Osteoblast (primary cell): ENCODE measurements at regions not wholly inside any gene's neighbourhood (a gene's known extent, or its start where the extent isn't known, plus 50 kb on each side); places are given as distances from the start of the nearest gene placed in this dataset.
"Not testable (repeated sequence)": the region's sequence is repeated elsewhere in the genome, so short reads cannot be mapped to it uniquely, and the experiment has no call there.

Source experiments
- DNase-seq: peaks from one replicate; pipeline ENCODE4 v3.0.0; 2011; ENCODE audit warnings: low spot score, mixed read lengths; ENCODE audit not compliant: insufficient read length; ENCODE audit errors: missing footprints
- H2AFZ ChIP-seq: 2 replicates; pipeline ENCODE4 v1.6.0; 2011; ENCODE audit warnings: mild to moderate bottlenecking, low read length
- H3K27ac ChIP-seq: 2 replicates; pipeline ENCODE4 v1.5.1; 2011; ENCODE audit warnings: mild to moderate bottlenecking, low read depth, low read length, moderate library complexity
- H3K27me3 ChIP-seq: 2 replicates; pipeline ENCODE4 v1.6.0; 2012; ENCODE audit warnings: mild to moderate bottlenecking, control low read depth, inconsistent platforms, low read length, moderate library complexity; ENCODE audit not compliant: insufficient read depth
- H3K36me3 ChIP-seq: 2 replicates; pipeline ENCODE4 v1.5.1; 2011; ENCODE audit warnings: mild to moderate bottlenecking, low read length, control low read depth, moderate library complexity; ENCODE audit not compliant: insufficient read depth
- H3K4me1 ChIP-seq: 2 replicates; pipeline ENCODE4 v1.5.1; 2011; ENCODE audit warnings: mild to moderate bottlenecking, low read length, control low read depth, moderate library complexity; ENCODE audit not compliant: insufficient read depth
- H3K4me2 ChIP-seq: 2 replicates; pipeline ENCODE4 v1.6.0; 2011; ENCODE audit warnings: mild to moderate bottlenecking, low read length; ENCODE audit not compliant: insufficient read depth
- H3K4me3 ChIP-seq: fragments of 200-600 bp; sonication (generic); 3 replicates; pipeline ENCODE4 v1.5.1; 2012; ENCODE audit warnings: mild to moderate bottlenecking, low read length, inconsistent platforms; ENCODE audit not compliant: insufficient read depth
- H3K79me2 ChIP-seq: 2 replicates; pipeline ENCODE4 v1.6.0; 2012; ENCODE audit warnings: mild to moderate bottlenecking, low read length, control low read depth, inconsistent platforms; ENCODE audit not compliant: insufficient read depth
- H3K9me3 ChIP-seq: 2 replicates; pipeline ENCODE4 v1.5.1; 2011; ENCODE audit warnings: low read depth, low read length, control low read depth
- H4K20me1 ChIP-seq: 2 replicates; pipeline ENCODE4 v1.6.0; 2012; ENCODE audit warnings: mild to moderate bottlenecking, low read length, control low read depth; ENCODE audit not compliant: insufficient read depth
- TF ChIP-seq, protein P1 (sequence below): IDR thresholded peaks from 2 replicates; pipeline ENCODE4 v1.5.1; 2011; ENCODE audit warnings: mild to moderate bottlenecking, low read depth, low read length, moderate library complexity; ENCODE audit errors: extremely low read depth

DNA sequence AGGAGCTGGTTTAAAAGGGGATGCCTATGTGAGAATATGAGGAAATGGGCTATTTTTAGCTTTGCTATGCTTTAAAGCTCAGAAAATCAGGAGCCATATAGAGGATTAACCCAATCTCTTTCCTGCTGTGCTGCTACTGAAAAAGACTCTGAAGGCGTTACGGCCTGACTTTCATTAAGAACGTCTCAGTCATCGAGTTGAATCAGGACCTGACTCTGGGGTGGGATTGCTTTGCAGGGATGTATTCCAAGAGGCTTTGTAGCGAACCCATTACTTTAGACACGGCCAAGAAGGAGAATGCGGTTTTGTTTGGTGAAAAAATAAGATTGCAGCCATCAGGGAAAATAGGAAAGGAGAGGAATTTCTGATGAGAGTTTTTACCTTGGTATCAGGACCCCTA is 426.9 kb downstream of the CCSER2 start:
- Histone ChIP-seq H2AFZ (no peak overlapping the region), H3K27me3 (no peaks in the 10 kb centered on the region), H3K4me1 (no peaks in the 10 kb centered on the region), H4K20me1 (no peaks in the 10 kb centered on the region), H3K36me3 (no peaks in the 10 kb centered on the region), H3K4me2 (no peak overlapping the region), H3K4me3 (no peak overlapping the region), H3K27ac (no peak overlapping the region), H3K9me3 (no peaks in the 10 kb centered on the region), H3K79me2 (no peaks in the 10 kb centered on the region)
- no peak for DNase-seq
- TF ChIP-seq, protein P1, sequence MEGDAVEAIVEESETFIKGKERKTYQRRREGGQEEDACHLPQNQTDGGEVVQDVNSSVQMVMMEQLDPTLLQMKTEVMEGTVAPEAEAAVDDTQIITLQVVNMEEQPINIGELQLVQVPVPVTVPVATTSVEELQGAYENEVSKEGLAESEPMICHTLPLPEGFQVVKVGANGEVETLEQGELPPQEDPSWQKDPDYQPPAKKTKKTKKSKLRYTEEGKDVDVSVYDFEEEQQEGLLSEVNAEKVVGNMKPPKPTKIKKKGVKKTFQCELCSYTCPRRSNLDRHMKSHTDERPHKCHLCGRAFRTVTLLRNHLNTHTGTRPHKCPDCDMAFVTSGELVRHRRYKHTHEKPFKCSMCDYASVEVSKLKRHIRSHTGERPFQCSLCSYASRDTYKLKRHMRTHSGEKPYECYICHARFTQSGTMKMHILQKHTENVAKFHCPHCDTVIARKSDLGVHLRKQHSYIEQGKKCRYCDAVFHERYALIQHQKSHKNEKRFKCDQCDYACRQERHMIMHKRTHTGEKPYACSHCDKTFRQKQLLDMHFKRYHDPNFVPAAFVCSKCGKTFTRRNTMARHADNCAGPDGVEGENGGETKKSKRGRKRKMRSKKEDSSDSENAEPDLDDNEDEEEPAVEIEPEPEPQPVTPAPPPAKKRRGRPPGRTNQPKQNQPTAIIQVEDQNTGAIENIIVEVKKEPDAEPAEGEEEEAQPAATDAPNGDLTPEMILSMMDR: no peak

GRCh38 chr10:84756653-84757052 is 428.3 kb downstream of the CCSER2 start:
- not testable (repeated sequence) for H4K20me1 ChIP-seq, H3K79me2 ChIP-seq, H3K9me3 ChIP-seq, H3K4me3 ChIP-seq, H3K27me3 ChIP-seq, H3K4me1 ChIP-seq, H2AFZ ChIP-seq, DNase-seq, H3K4me2 ChIP-seq, H3K27ac ChIP-seq, H3K36me3 ChIP-seq

GRCh38 chr10:84761994-84762614 is 433.7 kb downstream of the CCSER2 start:
- H4K20me1 ChIP-seq, H2AFZ ChIP-seq, DNase-seq, H3K27ac ChIP-seq, H3K4me2 ChIP-seq, H3K4me1 ChIP-seq, H3K9me3 ChIP-seq, H3K27me3 ChIP-seq, H3K79me2 ChIP-seq, H3K36me3 ChIP-seq, H3K4me3 ChIP-seq: not testable (repeated sequence)

- Histone ChIP-seq H3K4me1 (no peaks in the 10 kb centered on the region), H3K36me3 (no peaks in the 10 kb centered on the region), H2AFZ (no peak overlapping the region), H3K27ac (no peak overlapping the region), H3K79me2 (no peaks in the 10 kb centered on the region), H3K9me3 (no peaks in the 10 kb centered on the region), H3K27me3 (no peaks in the 10 kb centered on the region), H4K20me1 (no peaks in the 10 kb centered on the region), H3K4me3 (no peak overlapping the region), H3K4me2 (no peak overlapping the region)
- TF ChIP-seq, protein P1: no peak
- no peak for DNase-seq
Observed at GRCh38 chr10:84762754-84763394, 434.5 kb downstream of the CCSER2 start.

GRCh38 chr10:84763965-84764364 is 435.6 kb downstream of the CCSER2 start:
- Histone ChIP-seq H3K4me1 (no peaks in the 10 kb centered on the region), H3K4me2 (no peak overlapping the region), H2AFZ (no peak overlapping the region), H3K27me3 (no peaks in the 10 kb centered on the region), H4K20me1 (no peaks in the 10 kb centered on the region), H3K27ac (no peak overlapping the region), H3K36me3 (no peaks in the 10 kb centered on the region), H3K79me2 (no peaks in the 10 kb centered on the region), H3K9me3 (no peaks in the 10 kb centered on the region), H3K4me3 (no peak overlapping the region)
- no peak for DNase-seq
- TF ChIP-seq, protein P1: no peak
